ENCODE measurements at regions not wholly inside any gene's neighbourhood (a gene's known extent, or its start where the extent isn't known, plus 50 kb on each side); places are given as distances from the start of the nearest gene placed in this dataset.

GRCh38 chr9:99637641-99638040 lies 184.0 kb upstream of the NR4A3 start:
- H3K9me3 ChIP-seq: no peaks in the 10 kb centered on the region
- H3K36me3 ChIP-seq: no peaks in the 10 kb centered on the region
- TF ChIP-seq CTCF (IDR thresholded peaks at IDR 0.05) (no peak), POLR2A (IDR thresholded peaks at IDR 0.05) (no peak)
- DNase-seq: no peak
- intact Hi-C loops (cut with DNase I): no loop called here
- WGBS, 2 donors: 89 to 90% methylated on average over 3 of the region's 3 CpGs
- no peak overlapping the region for H3K4me3 ChIP-seq (replicated peaks in 1 of 3)
- H3K4me1 ChIP-seq: no peaks in the 10 kb centered on the region
- no peaks in the 10 kb centered on the region for H3K27me3 ChIP-seq
- H3K27ac ChIP-seq: no peak overlapping the region

- no peak for DNase-seq
- no peaks in the 10 kb centered on the region for H3K36me3 ChIP-seq
- no peaks in the 10 kb centered on the region for H3K27me3 ChIP-seq
- H3K4me3 ChIP-seq (replicated peaks in 1 of 3): no peak overlapping the region
- intact Hi-C loops (cut with DNase I): no loop called here
- no peak overlapping the region for H3K27ac ChIP-seq
- 91 to 92% methylated on average over 4 of the region's 4 CpGs for WGBS, 2 donors
- H3K4me1 ChIP-seq: no peaks in the 10 kb centered on the region
- no peak for TF ChIP-seq POLR2A (IDR thresholded peaks at IDR 0.05)
- no peak for TF ChIP-seq CTCF (IDR thresholded peaks at IDR 0.05)
- no peaks in the 10 kb centered on the region for H3K9me3 ChIP-seq
Measured at GRCh38 chr9:99638971-99639370, 182.7 kb upstream of the NR4A3 start.

- H3K27me3 ChIP-seq: no peaks in the 10 kb centered on the region
- no peak overlapping the region for H3K27ac ChIP-seq
- no peak for DNase-seq
- intact Hi-C loops (cut with DNase I): no loop called here
- H3K9me3 ChIP-seq: no peaks in the 10 kb centered on the region
- H3K4me1 ChIP-seq: no peaks in the 10 kb centered on the region
- no peak for TF ChIP-seq CTCF (IDR thresholded peaks at IDR 0.05)
- no peaks in the 10 kb centered on the region for H3K36me3 ChIP-seq
- H3K4me3 ChIP-seq (replicated peaks in 1 of 3): no peak overlapping the region
Measured at GRCh38 chr9:99647604-99648003, 174.1 kb upstream of the NR4A3 start.

GRCh38 chr9:99650187-99650874 lies 171.4 kb upstream of the NR4A3 start:
- Histone ChIP-seq H3K9me3 (no peaks in the 10 kb centered on the region), H3K4me1 (no peaks in the 10 kb centered on the region), H3K27ac (no peak overlapping the region), H3K36me3 (no peaks in the 10 kb centered on the region), H3K27me3 (no peaks in the 10 kb centered on the region), H3K4me3 (replicated peaks in 1 of 3) (no peak overlapping the region)
- WGBS, 2 donors: 97 to 100% methylated on average over 2 of the region's 5 CpGs
- no peak for TF ChIP-seq POLR2A (IDR thresholded peaks at IDR 0.05)
- DNase-seq: no peak
- intact Hi-C loops (cut with DNase I): no loop called here

DNA sequence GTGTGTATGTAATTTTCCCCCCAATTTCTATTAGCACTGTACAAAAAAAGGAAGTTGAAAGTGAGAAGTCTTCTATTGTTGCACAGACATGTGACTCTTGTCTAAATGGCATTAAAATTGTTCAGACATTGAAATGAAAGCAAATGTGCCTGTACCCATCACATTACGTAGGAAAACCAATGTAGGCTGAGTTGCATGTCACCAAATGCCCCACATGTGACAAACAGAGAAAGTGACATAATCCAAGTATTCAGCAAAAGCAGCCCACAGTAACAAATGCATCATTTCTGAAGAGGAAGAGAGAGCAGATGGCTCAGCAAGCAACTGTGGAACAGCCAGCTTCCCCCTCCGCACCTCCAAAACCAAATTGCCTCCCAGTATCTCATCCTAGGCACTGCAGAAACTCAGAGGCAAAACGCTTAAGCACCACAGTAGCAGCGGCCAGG lies 161.5 kb upstream of the NR4A3 start:
- TF ChIP-seq POLR2A (IDR thresholded peaks at IDR 0.05) (no peak), CTCF (IDR thresholded peaks at IDR 0.05) (no peak)
- intact Hi-C loops (cut with DNase I): no loop called here
- no peak for DNase-seq
- H3K36me3 ChIP-seq: no peaks in the 10 kb centered on the region
- no peaks in the 10 kb centered on the region for H3K9me3 ChIP-seq
- 82 to 91% methylated on average over 4 of the region's 4 CpGs for WGBS, 2 donors
- H3K27ac ChIP-seq: no peak overlapping the region
- H3K4me1 ChIP-seq: no peaks in the 10 kb centered on the region
- H3K4me3 ChIP-seq (replicated peaks in 1 of 3): no peak overlapping the region
- no peaks in the 10 kb centered on the region for H3K27me3 ChIP-seq

Measured in thyroid gland (tissue), 4 donors.